Mesothelial cell of epicardium (in vitro differentiated cells): ENCODE measurements at regions not wholly inside any gene's neighbourhood (a gene's known extent, or its start where the extent isn't known, plus 50 kb on each side); places are given as distances from the start of the nearest gene placed in this dataset.

Source experiments
- DNase-seq, 2 experiments: peaks; one replicate each; pipeline ENCODE4 v3.0.0; 2021; ENCODE audit warnings: low spot score in 2 of 2; ENCODE audit not compliant: unreplicated experiment in 2 of 2
- H3K27ac Mint-ChIP-seq: 2 replicates; pipeline ENCODE4 v1.8.0; 2021; ENCODE audit warnings: mixed read lengths
- H3K27me3 Mint-ChIP-seq: 2 replicates; pipeline ENCODE4 v1.8.0; 2021; ENCODE audit warnings: low read depth, mixed read lengths
- H3K36me3 Mint-ChIP-seq: 2 replicates; pipeline ENCODE4 v1.8.0; 2021; ENCODE audit warnings: mixed read lengths
- H3K4me1 Mint-ChIP-seq: 2 replicates; pipeline ENCODE4 v1.8.0; 2021; ENCODE audit warnings: mixed read lengths
- H3K4me3 Mint-ChIP-seq: 2 replicates; pipeline ENCODE4 v1.8.0; 2021; ENCODE audit warnings: mild to moderate bottlenecking, moderate library complexity, mixed read lengths
- H3K9me3 Mint-ChIP-seq: 2 replicates; pipeline ENCODE4 v1.8.0; 2021; ENCODE audit warnings: mixed read lengths
- TF ChIP-seq, protein P1 (sequence below): fragments of 200-600 bp; sonication (generic); IDR thresholded peaks from one replicate; pipeline ENCODE4 v1.5.0; 2021; ENCODE audit warnings: antibody characterized with exemption; ENCODE audit not compliant: unreplicated experiment

GRCh38 chr1:199734186-199734585, 293.3 kb upstream of the NR5A2 start:
- Mint-ChIP-seq H3K9me3 (no peaks in the 10 kb centered on the region), H3K4me3 (no peak overlapping the region), H3K36me3 (no peaks in the 10 kb centered on the region), H3K4me1 (peaks cover 16% of the 10 kb centered on the region), H3K27me3 (no peaks in the 10 kb centered on the region), H3K27ac (no peak overlapping the region)
- no peak for DNase-seq
- TF ChIP-seq, protein P1, sequence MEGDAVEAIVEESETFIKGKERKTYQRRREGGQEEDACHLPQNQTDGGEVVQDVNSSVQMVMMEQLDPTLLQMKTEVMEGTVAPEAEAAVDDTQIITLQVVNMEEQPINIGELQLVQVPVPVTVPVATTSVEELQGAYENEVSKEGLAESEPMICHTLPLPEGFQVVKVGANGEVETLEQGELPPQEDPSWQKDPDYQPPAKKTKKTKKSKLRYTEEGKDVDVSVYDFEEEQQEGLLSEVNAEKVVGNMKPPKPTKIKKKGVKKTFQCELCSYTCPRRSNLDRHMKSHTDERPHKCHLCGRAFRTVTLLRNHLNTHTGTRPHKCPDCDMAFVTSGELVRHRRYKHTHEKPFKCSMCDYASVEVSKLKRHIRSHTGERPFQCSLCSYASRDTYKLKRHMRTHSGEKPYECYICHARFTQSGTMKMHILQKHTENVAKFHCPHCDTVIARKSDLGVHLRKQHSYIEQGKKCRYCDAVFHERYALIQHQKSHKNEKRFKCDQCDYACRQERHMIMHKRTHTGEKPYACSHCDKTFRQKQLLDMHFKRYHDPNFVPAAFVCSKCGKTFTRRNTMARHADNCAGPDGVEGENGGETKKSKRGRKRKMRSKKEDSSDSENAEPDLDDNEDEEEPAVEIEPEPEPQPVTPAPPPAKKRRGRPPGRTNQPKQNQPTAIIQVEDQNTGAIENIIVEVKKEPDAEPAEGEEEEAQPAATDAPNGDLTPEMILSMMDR: no peak

- H3K27me3 Mint-ChIP-seq: no peaks in the 10 kb centered on the region
Measured at GRCh38 chr1:199735660-199736059, 291.9 kb upstream of the NR5A2 start.

GRCh38 chr1:199736646-199737045, 290.9 kb upstream of the NR5A2 start:
- H3K9me3 Mint-ChIP-seq: no peaks in the 10 kb centered on the region
- H3K27ac Mint-ChIP-seq: no peak overlapping the region
- peaks cover 16% of the 10 kb centered on the region for H3K4me1 Mint-ChIP-seq
- H3K27me3 Mint-ChIP-seq: no peaks in the 10 kb centered on the region
- no peak for DNase-seq
- TF ChIP-seq, protein P1: no peak
- H3K4me3 Mint-ChIP-seq: no peak overlapping the region
- no peaks in the 10 kb centered on the region for H3K36me3 Mint-ChIP-seq

More at GRCh38 chr1:199735660-199736059, 291.9 kb upstream of the NR5A2 start:
- H3K36me3 Mint-ChIP-seq: no peaks in the 10 kb centered on the region
- H3K4me1 Mint-ChIP-seq: peaks cover 16% of the 10 kb centered on the region
- no peak overlapping the region for H3K27ac Mint-ChIP-seq
- no peak for DNase-seq
- no peak overlapping the region for H3K4me3 Mint-ChIP-seq
- H3K9me3 Mint-ChIP-seq: no peaks in the 10 kb centered on the region
- TF ChIP-seq, protein P1: no peak

DNA sequence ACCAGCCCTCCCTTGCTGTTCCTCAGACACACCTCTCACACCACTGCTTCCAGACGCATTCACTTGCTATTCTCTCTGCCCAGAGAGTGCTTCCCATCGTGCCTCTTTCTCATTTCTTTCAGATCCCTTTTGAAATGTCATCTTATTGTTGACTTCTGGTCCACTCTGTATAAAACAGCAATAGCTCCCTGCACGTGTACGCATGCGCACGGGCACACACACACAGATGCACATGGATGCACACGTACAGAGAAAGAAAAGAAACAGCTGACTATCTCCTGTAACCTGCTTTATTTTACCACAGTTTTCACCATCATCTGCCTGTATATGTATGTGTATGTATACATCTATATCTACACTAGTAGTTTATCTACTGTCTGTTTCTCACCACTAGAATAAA, 285.9 kb upstream of the NR5A2 start:
- H3K9me3 Mint-ChIP-seq: no peaks in the 10 kb centered on the region
- no peaks in the 10 kb centered on the region for H3K36me3 Mint-ChIP-seq
- DNase-seq: no peak
- no peak overlapping the region for H3K4me3 Mint-ChIP-seq
- TF ChIP-seq, protein P1: no peak
- H3K27ac Mint-ChIP-seq: no peak overlapping the region
- peaks cover 7% of the 10 kb centered on the region for H3K4me1 Mint-ChIP-seq
- H3K27me3 Mint-ChIP-seq: peaks cover 7% of the 10 kb centered on the region

DNA sequence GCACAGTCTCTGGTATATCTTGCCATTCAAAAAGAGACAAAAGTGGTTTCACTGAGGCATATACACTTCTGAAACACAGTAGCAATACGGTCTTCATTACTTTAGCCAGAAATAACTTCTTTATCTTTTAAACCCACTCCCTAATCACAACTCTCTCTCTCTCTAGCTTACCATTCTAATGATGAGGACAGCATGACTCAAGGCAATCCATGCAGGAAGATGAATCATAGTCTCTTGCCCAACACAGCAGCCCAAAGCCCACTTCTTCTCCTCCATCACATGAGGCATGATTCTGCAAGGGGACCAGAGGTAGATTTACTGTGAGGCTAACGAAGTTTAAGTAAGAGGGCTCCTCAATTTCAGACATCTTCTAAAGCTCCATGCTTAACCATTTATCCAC, 285.0 kb upstream of the NR5A2 start:
- H3K36me3 Mint-ChIP-seq: no peaks in the 10 kb centered on the region
- no peak overlapping the region for H3K27ac Mint-ChIP-seq
- no peak for DNase-seq
- H3K27me3 Mint-ChIP-seq: peaks cover 16% of the 10 kb centered on the region
- H3K9me3 Mint-ChIP-seq: no peaks in the 10 kb centered on the region
- H3K4me1 Mint-ChIP-seq: peaks cover 3% of the 10 kb centered on the region
- no peak overlapping the region for H3K4me3 Mint-ChIP-seq
- TF ChIP-seq, protein P1: no peak

- Mint-ChIP-seq H3K4me3 (no peak overlapping the region), H3K27ac (no peak overlapping the region), H3K27me3 (peaks cover 23% of the 10 kb centered on the region), H3K36me3 (no peaks in the 10 kb centered on the region), H3K9me3 (no peaks in the 10 kb centered on the region), H3K4me1 (peaks cover 8% of the 10 kb centered on the region)
- no peak for DNase-seq
- TF ChIP-seq, protein P1: no peak
Measured at GRCh38 chr1:199743227-199743626, 284.3 kb upstream of the NR5A2 start.
